Naive thymus-derived CD4-positive, alpha-beta T cell (primary cell): ENCODE measurements at regions not wholly inside any gene's neighbourhood (a gene's known extent, or its start where the extent isn't known, plus 50 kb on each side); places are given as distances from the start of the nearest gene placed in this dataset.

Experiments
- ATAC-seq: fragments of 150-1000 bp; cut with Tn5 transposase; 2 replicates; pipeline ENCODE4 v1.10.0; 2021; ENCODE audit warnings: mild to moderate bottlenecking, moderate library complexity
- CTCF ChIA-PET: fragments of 350-600 bp; sonication (Branson Sonifier 250); formaldehyde crosslinking; loops from one replicate; lab custom pipeline; 2021; ENCODE audit warnings: antibody characterized with exemption; lab: Charles Lee
- POLR2A ChIA-PET: fragments of 350-600 bp; sonication (Branson Sonifier 250); formaldehyde crosslinking; loops from one replicate; lab custom pipeline; 2021; ENCODE audit warnings: antibody characterized with exemption, inconsistent platforms; lab: Charles Lee
- DNase-seq, 9 donors: peaks; one replicate each; pipeline versions ENCODE4 v3.0.0 to v3.0.0-alpha.2; 2020 to 2022; ENCODE audit warnings: mixed read lengths in 1 of 9
- H3K27ac ChIP-seq: one replicate; pipeline ENCODE4 v1.7.0; 2013; ENCODE audit warnings: mild to moderate bottlenecking, low read depth, low read length, moderate library complexity
- H3K27me3 ChIP-seq, 2 donors: one replicate each; pipeline ENCODE4 v1.7.0; 2013; ENCODE audit warnings: low read length in 2 of 2, mild to moderate bottlenecking in 2 of 2, moderate library complexity in 2 of 2; ENCODE audit not compliant: control insufficient read depth in 2 of 2, insufficient read depth in 2 of 2
- H3K36me3 ChIP-seq, 3 experiments: 1 replicate in 2 of 3; 2 replicates in 1 of 3; pipeline ENCODE4 v1.7.0; 2013; ENCODE audit warnings: low read length in 3 of 3, mild to moderate bottlenecking in 3 of 3, moderate library complexity in 1 of 3; ENCODE audit not compliant: insufficient read depth in 3 of 3, control insufficient read depth in 2 of 3
- H3K4me1 ChIP-seq, 2 donors: one replicate each; pipeline ENCODE4 v1.7.0; 2013; ENCODE audit warnings: low read length in 2 of 2, mild to moderate bottlenecking in 2 of 2, moderate library complexity in 1 of 2; ENCODE audit not compliant: control insufficient read depth in 2 of 2, insufficient read depth in 2 of 2
- H3K4me3 ChIP-seq: 2 replicates; pipeline ENCODE4 v1.7.0; 2013; ENCODE audit warnings: mild to moderate bottlenecking, low read length
- H3K9me3 ChIP-seq, 3 experiments: 1 replicate in 2 of 3; 2 replicates in 1 of 3; pipeline ENCODE4 v1.7.0; 2013; ENCODE audit warnings: low read length in 3 of 3; ENCODE audit not compliant: control insufficient read depth in 2 of 3
- H3K27ac Mint-ChIP-seq, 9 donors: one replicate each; pipeline ENCODE4 v1.8.0; 2020 to 2022; ENCODE audit warnings: mixed read lengths in 9 of 9, mild to moderate bottlenecking in 8 of 9, moderate library complexity in 5 of 9, inconsistent platforms in 2 of 9
- H3K27me3 Mint-ChIP-seq, 5 donors: one replicate each; pipeline ENCODE4 v1.8.0; 2021 to 2022; ENCODE audit warnings: mixed read lengths in 5 of 5, mild to moderate bottlenecking in 1 of 5
- H3K36me3 Mint-ChIP-seq, 5 donors: one replicate each; pipeline ENCODE4 v1.8.0; 2020 to 2022; ENCODE audit warnings: mixed read lengths in 5 of 5, mild to moderate bottlenecking in 3 of 5, inconsistent platforms in 1 of 5
- H3K4me1 Mint-ChIP-seq, 7 donors: one replicate each; pipeline ENCODE4 v1.8.0; 2020 to 2022; ENCODE audit warnings: mixed read lengths in 7 of 7, mild to moderate bottlenecking in 3 of 7, inconsistent platforms in 1 of 7
- H3K4me3 Mint-ChIP-seq, 10 donors: one replicate each; pipeline ENCODE4 v1.8.0; 2020 to 2022; ENCODE audit warnings: mild to moderate bottlenecking in 10 of 10, mixed read lengths in 10 of 10, moderate library complexity in 6 of 10, inconsistent platforms in 2 of 10
- H3K9me3 Mint-ChIP-seq, 11 donors: one replicate each; pipeline ENCODE4 v1.8.0; 2020 to 2022; ENCODE audit warnings: mixed read lengths in 11 of 11, mild to moderate bottlenecking in 4 of 11, inconsistent platforms in 1 of 11, moderate library complexity in 1 of 11
- intact Hi-C, 2 donors: fragments of 100-400 bp; cut with micrococcal nuclease; formaldehyde crosslinking; loops; one replicate each; pipeline ENCODE4 v1.15.1; 2023

- no peak for ATAC-seq
- Histone ChIP-seq H3K27ac (no peak overlapping the region), H3K27me3 (no peaks in the 10 kb centered on the region), H3K9me3 (no peaks in the 10 kb centered on the region), H3K4me3 (no peak overlapping the region), H3K4me1 (no peaks in the 10 kb centered on the region), H3K36me3 (no peaks in the 10 kb centered on the region)
- ChIA-PET POLR2A (no interaction called here), CTCF (no interaction called here)
- peaks cover 0 to 4% (median 0%) of the 10 kb centered on the region in 11 donors for H3K9me3 Mint-ChIP-seq
- DNase-seq, result no peak
- H3K4me3 Mint-ChIP-seq, result no peak overlapping the region
- peaks cover 0 to 4% (median 0%) of the 10 kb centered on the region in 5 donors for H3K36me3 Mint-ChIP-seq
- peaks cover 0 to 31% (median 10%) of the 10 kb centered on the region in 5 donors for H3K27me3 Mint-ChIP-seq
- peaks cover 0 to 4% (median 0%) of the 10 kb centered on the region in 7 donors for H3K4me1 Mint-ChIP-seq
- intact Hi-C loops, result no loop called here
- no peak overlapping the region for H3K27ac Mint-ChIP-seq
These were observed 457.0 kb upstream of the MYT1L start for GRCh38 chr2:2788076-2788475.

- H3K4me3 Mint-ChIP-seq, result no peak overlapping the region
These were observed 456.3 kb upstream of the MYT1L start for GRCh38 chr2:2787301-2787907.

GRCh38 chr2:2782007-2782406, 450.9 kb upstream of the MYT1L start:
- no peak overlapping the region for H3K4me3 Mint-ChIP-seq
- Histone ChIP-seq H3K27ac (no peak overlapping the region), H3K36me3 (no peaks in the 10 kb centered on the region), H3K27me3 (no peaks in the 10 kb centered on the region), H3K9me3 (peaks cover 0 to 13% (median 0%) of the 10 kb centered on the region in 3 experiments), H3K4me3 (no peak overlapping the region), H3K4me1 (no peaks in the 10 kb centered on the region)
- intact Hi-C loops, result no loop called here
- no peak overlapping the region for H3K27ac Mint-ChIP-seq
- ChIA-PET POLR2A (no interaction called here), CTCF (no interaction called here)
- no peak for DNase-seq
- peaks cover 0 to 31% (median 15%) of the 10 kb centered on the region in 11 donors for H3K9me3 Mint-ChIP-seq
- no peak for ATAC-seq
- H3K27me3 Mint-ChIP-seq, result peaks cover 0 to 22% (median 16%) of the 10 kb centered on the region in 5 donors
- H3K4me1 Mint-ChIP-seq, result peaks cover 0 to 2% (median 0%) of the 10 kb centered on the region in 7 donors
- peaks cover 0 to 13% (median 0%) of the 10 kb centered on the region in 5 donors for H3K36me3 Mint-ChIP-seq

More at GRCh38 chr2:2787301-2787907, 456.3 kb upstream of the MYT1L start:
- Histone ChIP-seq H3K9me3 (no peaks in the 10 kb centered on the region), H3K36me3 (no peaks in the 10 kb centered on the region), H3K27ac (no peak overlapping the region), H3K4me1 (no peaks in the 10 kb centered on the region), H3K27me3 (no peaks in the 10 kb centered on the region), H3K4me3 (no peak overlapping the region)
- intact Hi-C loops, result no loop called here
- H3K36me3 Mint-ChIP-seq, result peaks cover 0 to 4% (median 0%) of the 10 kb centered on the region in 5 donors
- H3K9me3 Mint-ChIP-seq, result peaks cover 0 to 4% (median 0%) of the 10 kb centered on the region in 11 donors
- peaks cover 0 to 34% (median 16%) of the 10 kb centered on the region in 5 donors for H3K27me3 Mint-ChIP-seq
- POLR2A ChIA-PET, result no interaction called here
- H3K27ac Mint-ChIP-seq, result no peak overlapping the region
- ATAC-seq (no peak), DNase-seq (no peak)
- CTCF ChIA-PET, result no interaction called here
- peaks cover 0 to 3% (median 0%) of the 10 kb centered on the region in 7 donors for H3K4me1 Mint-ChIP-seq

GRCh38 chr2:2779727-2780126, 448.7 kb upstream of the MYT1L start:
- Mint-ChIP-seq H3K9me3 (peaks cover 0 to 31% (median 18%) of the 10 kb centered on the region in 11 donors), H3K27me3 (peaks cover 0 to 22% (median 12%) of the 10 kb centered on the region in 5 donors)

GRCh38 chr2:2777876-2778275, 446.8 kb upstream of the MYT1L start:
- Mint-ChIP-seq H3K4me3 (no peak overlapping the region), H3K4me1 (no peaks in the 10 kb centered on the region), H3K36me3 (peaks cover 0 to 9% (median 0%) of the 10 kb centered on the region in 5 donors), H3K27me3 (peaks cover 0 to 10% (median 2%) of the 10 kb centered on the region in 5 donors), H3K9me3 (peaks cover 0 to 31% (median 16%) of the 10 kb centered on the region in 11 donors), H3K27ac (no peak overlapping the region)
- H3K27me3 ChIP-seq, result no peaks in the 10 kb centered on the region
- no peak overlapping the region for H3K4me3 ChIP-seq
- H3K36me3 ChIP-seq, result no peaks in the 10 kb centered on the region
- no peak for ATAC-seq
- H3K4me1 ChIP-seq, result no peaks in the 10 kb centered on the region
- POLR2A ChIA-PET, result no interaction called here
- intact Hi-C loops, result no loop called here
- no peak for DNase-seq
- no peak overlapping the region for H3K27ac ChIP-seq
- peaks cover 0 to 13% (median 0%) of the 10 kb centered on the region in 3 experiments for H3K9me3 ChIP-seq
- CTCF ChIA-PET, result no interaction called here

More at GRCh38 chr2:2779727-2780126, 448.7 kb upstream of the MYT1L start:
- Histone ChIP-seq H3K27ac (no peak overlapping the region), H3K27me3 (no peaks in the 10 kb centered on the region), H3K36me3 (no peaks in the 10 kb centered on the region), H3K4me3 (no peak overlapping the region), H3K9me3 (peaks cover 0 to 13% (median 0%) of the 10 kb centered on the region in 3 experiments), H3K4me1 (no peaks in the 10 kb centered on the region)
- Mint-ChIP-seq H3K4me3 (no peak overlapping the region), H3K27ac (no peak overlapping the region), H3K36me3 (peaks cover 0 to 13% (median 0%) of the 10 kb centered on the region in 5 donors), H3K4me1 (no peaks in the 10 kb centered on the region)
- ChIA-PET POLR2A (no interaction called here), CTCF (no interaction called here)
- no peak for DNase-seq
- peak; percentile 26 for ATAC-seq
- intact Hi-C loops, result no loop called here

GRCh38 chr2:2777213-2777612, 446.1 kb upstream of the MYT1L start:
- no peaks in the 10 kb centered on the region for H3K27me3 ChIP-seq
- ATAC-seq (no peak), DNase-seq (no peak)
- H3K9me3 ChIP-seq, result peaks cover 0 to 13% (median 0%) of the 10 kb centered on the region in 3 experiments
- no peaks in the 10 kb centered on the region for H3K36me3 ChIP-seq
- no peak overlapping the region for H3K4me3 Mint-ChIP-seq
- ChIA-PET CTCF (no interaction called here), POLR2A (no interaction called here)
- no peak overlapping the region for H3K27ac ChIP-seq
- intact Hi-C loops, result no loop called here
- H3K4me1 Mint-ChIP-seq, result no peaks in the 10 kb centered on the region
- no peaks in the 10 kb centered on the region for H3K4me1 ChIP-seq
- peaks cover 0 to 3% (median 0%) of the 10 kb centered on the region in 5 donors for H3K27me3 Mint-ChIP-seq
- no peak overlapping the region for H3K4me3 ChIP-seq
- H3K36me3 Mint-ChIP-seq, result peaks cover 0 to 9% (median 0%) of the 10 kb centered on the region in 5 donors
- H3K9me3 Mint-ChIP-seq, result peaks cover 0 to 29% (median 16%) of the 10 kb centered on the region in 11 donors
- H3K27ac Mint-ChIP-seq, result peak overlapping the region in 1 of 9 donors; percentile 27

- no peaks in the 10 kb centered on the region for H3K4me1 ChIP-seq
- POLR2A ChIA-PET, result no interaction called here
- peaks cover 0 to 9% (median 0%) of the 10 kb centered on the region in 3 experiments for H3K9me3 ChIP-seq
- H3K27ac ChIP-seq, result no peak overlapping the region
- ATAC-seq (no peak), DNase-seq (no peak)
- H3K4me3 ChIP-seq, result no peak overlapping the region
- CTCF ChIA-PET, result no interaction called here
- no peaks in the 10 kb centered on the region for H3K27me3 ChIP-seq
- Mint-ChIP-seq H3K36me3 (peaks cover 0 to 6% (median 0%) of the 10 kb centered on the region in 5 donors), H3K27ac (no peak overlapping the region), H3K9me3 (peaks cover 0 to 17% (median 9%) of the 10 kb centered on the region in 11 donors), H3K27me3 (no peaks in the 10 kb centered on the region), H3K4me1 (no peaks in the 10 kb centered on the region), H3K4me3 (no peak overlapping the region)
- H3K36me3 ChIP-seq, result no peaks in the 10 kb centered on the region
- intact Hi-C loops, result no loop called here
These were observed 443.9 kb upstream of the MYT1L start for GRCh38 chr2:2775018-2775417.
